ENCODE measurements at regions not wholly inside any gene's neighbourhood (a gene's known extent, or its start where the extent isn't known, plus 50 kb on each side); places are given as distances from the start of the nearest gene placed in this dataset.
"Not testable (repeated sequence)": the region's sequence is repeated elsewhere in the genome, so short reads cannot be mapped to it uniquely, and the experiment has no call there.

DNA sequence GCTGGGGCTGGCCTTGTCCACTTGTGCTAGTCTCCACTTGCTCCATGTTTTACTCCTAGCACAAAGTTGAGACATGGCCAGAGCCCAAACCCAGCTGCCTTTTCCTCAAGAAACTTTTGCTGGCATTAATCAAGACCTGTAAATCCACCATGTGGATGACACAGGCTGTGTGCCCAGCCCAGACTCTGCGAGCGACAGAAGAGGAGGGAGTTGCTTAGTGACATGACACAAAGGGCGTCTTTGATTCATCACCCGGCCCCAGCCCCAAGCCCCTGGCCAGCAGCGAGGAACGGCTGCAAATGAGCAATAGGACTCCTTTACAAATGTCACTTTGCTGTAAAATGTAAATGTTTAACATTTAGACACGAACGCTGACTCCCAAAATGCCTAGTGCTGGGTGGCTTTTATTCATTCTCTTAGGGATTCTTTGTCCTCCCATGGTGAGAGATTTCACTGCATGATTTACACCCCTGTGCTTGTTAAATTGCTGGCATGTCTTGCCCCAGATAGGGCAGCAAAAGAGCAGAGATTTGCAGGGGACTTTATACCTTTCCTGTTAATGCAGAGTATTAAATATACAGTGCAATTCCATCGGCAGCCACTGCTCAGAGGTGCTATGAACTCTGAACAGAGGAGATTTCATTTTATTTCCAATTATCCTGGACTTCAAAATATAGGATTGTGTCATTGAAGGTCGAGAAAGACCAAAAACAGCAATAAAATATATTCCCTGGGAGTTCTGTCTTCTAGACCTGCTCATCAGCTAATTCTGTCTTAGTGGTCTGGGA lies 263.6 kb upstream of the NCAM1 start:
- CTCF ChIA-PET (ENCODE audit: partially characterized antibody), result no interaction called here
- intact Hi-C loops (cut with micrococcal nuclease), result no loop called here
- Mint-ChIP-seq H3K27ac (no peak overlapping the region), H3K36me3 (no peaks in the 10 kb centered on the region), H3K4me1 (peaks cover 0 to 2% (median 0%) of the 10 kb centered on the region in 4 donors), H3K9me3 (peaks cover 0 to 8% (median 0%) of the 10 kb centered on the region in 8 donors), H3K27me3 (peaks cover 0 to 5% of the 10 kb centered on the region in 2 donors), H3K4me3 (no peak overlapping the region)
- Histone ChIP-seq H3K27ac (ENCODE audit: low read depth, low read length) (no peak overlapping the region), H3K4me3 (ENCODE audit: low read length in 2 of 2) (no peak overlapping the region), H3K27me3 (ENCODE audit: insufficient read depth, low read length) (no peaks in the 10 kb centered on the region), H3K36me3 (ENCODE audit: insufficient read depth, low read length) (no peaks in the 10 kb centered on the region), H3K4me1 (ENCODE audit: insufficient read depth, low read length) (no peaks in the 10 kb centered on the region), H3K9me3 (ENCODE audit: control insufficient read depth in 1 of 2, low read length in 2 of 2) (no peaks in the 10 kb centered on the region)
- DNase-seq, result no peak
- POLR2A ChIA-PET (ENCODE audit: partially characterized antibody), result no interaction called here

GRCh38 chr11:112705148-112705547 lies 256.1 kb upstream of the NCAM1 start:
- no peak overlapping the region for H3K4me3 Mint-ChIP-seq
- H3K4me3 ChIP-seq (ENCODE audit: low read length in 2 of 2), result no peak overlapping the region
- POLR2A ChIA-PET (ENCODE audit: partially characterized antibody), result no interaction called here
- no peak overlapping the region for H3K27ac Mint-ChIP-seq
- H3K36me3 ChIP-seq (ENCODE audit: insufficient read depth, low read length), result no peaks in the 10 kb centered on the region
- no peak overlapping the region for H3K27ac ChIP-seq (ENCODE audit: low read depth, low read length)
- CTCF ChIA-PET (ENCODE audit: partially characterized antibody), result interaction anchor here (1.0 kb wide), 1 partner anchor 11 kb away, joined by 3 read pairs; no protein-coding TSS in a partner anchor
- H3K9me3 ChIP-seq (ENCODE audit: control insufficient read depth in 1 of 2, low read length in 2 of 2), result no peaks in the 10 kb centered on the region
- H3K9me3 Mint-ChIP-seq, result peaks cover 0 to 20% (median 4%) of the 10 kb centered on the region in 8 donors
- intact Hi-C loops (cut with micrococcal nuclease), result no loop called here
- H3K27me3 ChIP-seq (ENCODE audit: insufficient read depth, low read length), result no peaks in the 10 kb centered on the region
- no peak for DNase-seq
- H3K36me3 Mint-ChIP-seq, result no peaks in the 10 kb centered on the region
- H3K4me1 Mint-ChIP-seq, result no peaks in the 10 kb centered on the region
- no peaks in the 10 kb centered on the region for H3K4me1 ChIP-seq (ENCODE audit: insufficient read depth, low read length)
- H3K27me3 Mint-ChIP-seq, result peaks cover 7% of the 10 kb centered on the region in 2 donors

- no peak for DNase-seq
- intact Hi-C loops (cut with micrococcal nuclease), result no loop called here
- no peaks in the 10 kb centered on the region for H3K4me1 Mint-ChIP-seq
- peaks cover 0 to 20% (median 4%) of the 10 kb centered on the region in 8 donors for H3K9me3 Mint-ChIP-seq
- H3K4me3 Mint-ChIP-seq, result no peak overlapping the region
- H3K4me1 ChIP-seq (ENCODE audit: insufficient read depth, low read length), result no peaks in the 10 kb centered on the region
- no peaks in the 10 kb centered on the region for H3K27me3 ChIP-seq (ENCODE audit: insufficient read depth, low read length)
- H3K36me3 ChIP-seq (ENCODE audit: insufficient read depth, low read length), result no peaks in the 10 kb centered on the region
- H3K27ac Mint-ChIP-seq, result no peak overlapping the region
- no peak overlapping the region for H3K4me3 ChIP-seq (ENCODE audit: low read length in 2 of 2)
- H3K27me3 Mint-ChIP-seq, result peaks cover 7% of the 10 kb centered on the region in 2 donors
- POLR2A ChIA-PET (ENCODE audit: partially characterized antibody), result no interaction called here
- CTCF ChIA-PET (ENCODE audit: partially characterized antibody), result no interaction called here
- no peaks in the 10 kb centered on the region for H3K9me3 ChIP-seq (ENCODE audit: control insufficient read depth in 1 of 2, low read length in 2 of 2)
- H3K36me3 Mint-ChIP-seq, result no peaks in the 10 kb centered on the region
- no peak overlapping the region for H3K27ac ChIP-seq (ENCODE audit: low read depth, low read length)
Measured at GRCh38 chr11:112706863-112707262, 254.4 kb upstream of the NCAM1 start.

DNA sequence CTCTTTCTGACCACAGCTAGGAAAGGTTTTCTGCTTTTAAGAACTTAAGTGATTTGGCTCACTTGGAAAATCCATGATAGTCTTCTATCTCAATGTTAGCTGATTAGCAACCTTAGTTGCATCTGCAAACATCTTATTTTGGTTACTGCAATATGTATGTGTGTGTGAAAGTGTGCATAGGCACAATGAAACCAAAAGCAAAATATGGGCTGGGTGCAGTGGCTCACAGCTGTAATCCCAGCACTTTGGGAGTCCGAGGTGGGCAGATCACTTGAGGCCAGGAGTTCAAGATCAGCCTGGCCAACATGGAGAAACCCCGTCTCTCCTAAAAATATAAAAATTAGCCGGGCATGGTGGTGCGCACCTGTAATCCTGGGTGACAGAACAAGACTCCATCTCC lies 246.9 kb upstream of the NCAM1 start:
- H3K36me3 Mint-ChIP-seq; H3K9me3 Mint-ChIP-seq; H3K36me3 ChIP-seq (ENCODE audit: insufficient read depth, low read length); H3K4me1 ChIP-seq (ENCODE audit: insufficient read depth, low read length); H3K27ac ChIP-seq (ENCODE audit: low read depth, low read length); POLR2A ChIA-PET (ENCODE audit: partially characterized antibody); H3K4me3 Mint-ChIP-seq; H3K4me3 ChIP-seq (ENCODE audit: low read length in 2 of 2); H3K4me1 Mint-ChIP-seq; intact Hi-C loops (cut with micrococcal nuclease); H3K27me3 ChIP-seq (ENCODE audit: insufficient read depth, low read length); CTCF ChIA-PET (ENCODE audit: partially characterized antibody); H3K9me3 ChIP-seq (ENCODE audit: control insufficient read depth in 1 of 2, low read length in 2 of 2); DNase-seq; H3K27ac Mint-ChIP-seq; H3K27me3 Mint-ChIP-seq: not testable (repeated sequence)

- H3K27me3 ChIP-seq (ENCODE audit: insufficient read depth, low read length), result no peaks in the 10 kb centered on the region
- H3K4me3 Mint-ChIP-seq, result no peak overlapping the region
- no peak for DNase-seq
Measured at GRCh38 chr11:112715056-112715455, 246.2 kb upstream of the NCAM1 start.

DNA sequence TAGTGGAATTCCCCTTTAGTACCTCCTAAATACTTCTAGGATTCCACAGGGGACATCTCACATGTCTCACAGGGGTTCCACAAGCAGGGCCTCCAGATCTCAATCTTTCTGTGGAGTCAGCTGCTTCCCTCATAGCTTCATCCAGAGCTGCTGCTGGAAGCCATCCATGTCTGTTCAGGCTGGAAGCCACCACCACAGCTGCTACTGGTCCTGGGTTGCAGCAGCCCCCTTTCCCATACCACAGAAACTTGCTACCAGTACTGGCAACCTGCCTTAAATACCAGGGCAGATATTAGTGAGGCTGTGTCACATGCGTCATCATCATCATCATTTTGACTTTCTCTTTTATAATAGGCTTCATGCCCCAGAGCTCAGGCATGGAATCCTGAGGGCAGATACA lies 242.7 kb upstream of the NCAM1 start:
- no peak overlapping the region for H3K4me3 ChIP-seq (ENCODE audit: low read length in 2 of 2)
- H3K36me3 Mint-ChIP-seq, result no peaks in the 10 kb centered on the region
- H3K36me3 ChIP-seq (ENCODE audit: insufficient read depth, low read length), result no peaks in the 10 kb centered on the region
- no peak overlapping the region for H3K4me3 Mint-ChIP-seq
- no peaks in the 10 kb centered on the region for H3K4me1 ChIP-seq (ENCODE audit: insufficient read depth, low read length)
- no peaks in the 10 kb centered on the region for H3K27me3 ChIP-seq (ENCODE audit: insufficient read depth, low read length)
- intact Hi-C loops (cut with micrococcal nuclease), result no loop called here
- no peaks in the 10 kb centered on the region for H3K4me1 Mint-ChIP-seq
- peaks cover 9% of the 10 kb centered on the region in 2 donors for H3K27me3 Mint-ChIP-seq
- ChIA-PET POLR2A (ENCODE audit: partially characterized antibody) (no interaction called here), CTCF (ENCODE audit: partially characterized antibody) (no interaction called here)
- H3K9me3 ChIP-seq (ENCODE audit: control insufficient read depth in 1 of 2, low read length in 2 of 2), result no peaks in the 10 kb centered on the region
- DNase-seq, result no peak
- H3K9me3 Mint-ChIP-seq, result peaks cover 0 to 3% (median 0%) of the 10 kb centered on the region in 8 donors
- H3K27ac Mint-ChIP-seq, result no peak overlapping the region
- H3K27ac ChIP-seq (ENCODE audit: low read depth, low read length), result no peak overlapping the region

More at GRCh38 chr11:112715056-112715455, 246.2 kb upstream of the NCAM1 start:
- ChIA-PET CTCF (ENCODE audit: partially characterized antibody) (no interaction called here), POLR2A (ENCODE audit: partially characterized antibody) (no interaction called here)
- no peaks in the 10 kb centered on the region for H3K4me1 Mint-ChIP-seq
- Histone ChIP-seq H3K4me1 (ENCODE audit: insufficient read depth, low read length) (no peaks in the 10 kb centered on the region), H3K36me3 (ENCODE audit: insufficient read depth, low read length) (no peaks in the 10 kb centered on the region), H3K4me3 (ENCODE audit: low read length in 2 of 2) (no peak overlapping the region), H3K9me3 (ENCODE audit: control insufficient read depth in 1 of 2, low read length in 2 of 2) (no peaks in the 10 kb centered on the region), H3K27ac (ENCODE audit: low read depth, low read length) (no peak overlapping the region)
- H3K36me3 Mint-ChIP-seq, result no peaks in the 10 kb centered on the region
- peaks cover 0 to 3% (median 0%) of the 10 kb centered on the region in 8 donors for H3K9me3 Mint-ChIP-seq
- intact Hi-C loops (cut with micrococcal nuclease), result no loop called here
- peaks cover 3 to 5% of the 10 kb centered on the region in 2 donors for H3K27me3 Mint-ChIP-seq
- H3K27ac Mint-ChIP-seq, result no peak overlapping the region

GRCh38 chr11:112719736-112720525 lies 241.3 kb upstream of the NCAM1 start:
- no peaks in the 10 kb centered on the region for H3K36me3 ChIP-seq (ENCODE audit: insufficient read depth, low read length)
- H3K36me3 Mint-ChIP-seq, result no peaks in the 10 kb centered on the region
- H3K9me3 Mint-ChIP-seq, result peaks cover 0 to 3% (median 0%) of the 10 kb centered on the region in 8 donors
- no peaks in the 10 kb centered on the region for H3K4me1 ChIP-seq (ENCODE audit: insufficient read depth, low read length)
- POLR2A ChIA-PET (ENCODE audit: partially characterized antibody), result interaction anchor here (0.6 kb wide), 1 partner anchor 234 kb away, joined by 4 read pairs; no protein-coding TSS in a partner anchor
- H3K4me3 Mint-ChIP-seq, result no peak overlapping the region
- no peak overlapping the region for H3K4me3 ChIP-seq (ENCODE audit: low read length in 2 of 2)
- intact Hi-C loops (cut with micrococcal nuclease), result no loop called here
- H3K4me1 Mint-ChIP-seq, result no peaks in the 10 kb centered on the region
- no peak overlapping the region for H3K27ac Mint-ChIP-seq
- peaks cover 9% of the 10 kb centered on the region in 2 donors for H3K27me3 Mint-ChIP-seq
- H3K27ac ChIP-seq (ENCODE audit: low read depth, low read length), result no peak overlapping the region
- no peak for DNase-seq
- no peaks in the 10 kb centered on the region for H3K9me3 ChIP-seq (ENCODE audit: control insufficient read depth in 1 of 2, low read length in 2 of 2)
- CTCF ChIA-PET (ENCODE audit: partially characterized antibody), result no interaction called here
- no peaks in the 10 kb centered on the region for H3K27me3 ChIP-seq (ENCODE audit: insufficient read depth, low read length)
